ENCODE measurements at regions not wholly inside any gene's neighbourhood (a gene's known extent, or its start where the extent isn't known, plus 50 kb on each side); places are given as distances from the start of the nearest gene placed in this dataset.

DNA sequence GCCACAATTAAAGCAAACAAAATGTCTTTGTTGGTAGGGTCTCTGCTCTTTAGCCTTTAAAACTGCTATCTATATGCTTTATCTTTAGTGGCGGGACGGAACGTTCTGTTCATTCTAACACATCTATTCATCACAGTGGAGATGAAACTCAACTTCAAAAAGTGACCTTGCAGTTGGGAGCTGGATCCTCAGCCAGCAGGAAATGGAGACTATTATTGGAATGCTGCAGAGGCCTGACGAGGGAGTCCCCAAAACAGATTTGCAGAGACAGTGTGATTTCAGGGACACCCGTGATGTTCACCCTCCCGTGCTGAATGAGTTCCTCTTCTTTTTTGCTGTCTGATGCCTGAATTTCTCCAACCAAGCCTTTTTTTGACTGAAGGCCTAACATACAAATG, 306.0 kb upstream of the SHH start:
- TF ChIP-seq POLR2AphosphoS5 (IDR thresholded peaks at IDR 0.05; ENCODE audit: low read depth, low read length) (no peak), TAF1 (IDR thresholded peaks at IDR 0.05; ENCODE audit: borderline replicate concordance, low read depth, low read length) (no peak)

Measured in GM12892 (cell line).